ENCODE measurements at regions not wholly inside any gene's neighbourhood (a gene's known extent, or its start where the extent isn't known, plus 50 kb on each side); places are given as distances from the start of the nearest gene placed in this dataset.

DNA sequence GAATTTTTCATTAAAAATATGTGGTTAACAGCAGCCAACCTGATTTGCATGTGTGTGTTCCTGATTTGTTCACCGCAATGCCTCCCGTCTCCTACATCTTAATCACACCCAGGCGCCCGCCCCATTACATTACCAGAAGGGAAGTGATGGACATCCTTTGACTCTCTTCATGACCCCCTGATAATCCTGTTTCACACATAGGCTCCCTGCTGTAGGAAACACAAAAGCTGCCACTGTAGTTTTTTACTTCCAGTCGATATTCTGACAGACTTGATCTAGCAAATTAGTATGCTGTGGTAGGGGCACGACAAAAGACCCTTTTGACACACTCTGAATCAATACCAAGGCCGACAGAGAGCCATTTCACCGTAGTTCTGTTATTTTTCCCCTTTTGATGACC, 287.8 kb upstream of the ISL1 start:
- no peak for TF ChIP-seq EZH2 (IDR thresholded peaks at IDR 0.05; ENCODE audit: borderline replicate concordance, low read depth, low read length, poor library complexity, severe bottlenecking)
- no peak for TF ChIP-seq CTCF (conservative IDR thresholded peaks at IDR 0.05; ENCODE audit: low read depth, low read length)
